ENCODE measurements at regions not wholly inside any gene's neighbourhood (a gene's known extent, or its start where the extent isn't known, plus 50 kb on each side); places are given as distances from the start of the nearest gene placed in this dataset.
"Not testable (repeated sequence)": the region's sequence is repeated elsewhere in the genome, so short reads cannot be mapped to it uniquely, and the experiment has no call there.

GRCh38 chr4:30208731-30209435 is 511.3 kb upstream of the PCDH7 start:
- intact Hi-C loops (cut with DNase I; ENCODE audit: low total_unique reads): no loop called here
- peaks cover 0 to 13% (median 4%) of the 10 kb centered on the region in 4 donors for H3K9me3 ChIP-seq
- WGBS, 5 donors: 32 to 46% (median 35%) methylated on average over 2 of the region's 2 CpGs
- H3K4me3 ChIP-seq: no peak overlapping the region
- no peaks in the 10 kb centered on the region for H3K4me1 ChIP-seq
- no peak overlapping the region for H3K27ac ChIP-seq
- no peaks in the 10 kb centered on the region for H3K27me3 ChIP-seq
- no peak for TF ChIP-seq POLR2A (IDR thresholded peaks at IDR 0.05)
- no peak for TF ChIP-seq EP300 (IDR thresholded peaks at IDR 0.05)
- no peak for TF ChIP-seq POLR2AphosphoS5 (IDR thresholded peaks at IDR 0.05)
- TF ChIP-seq CTCF (IDR thresholded peaks at IDR 0.05): no peak
- no peaks in the 10 kb centered on the region for H3K36me3 ChIP-seq
- DNase-seq: no peak

- H3K27ac ChIP-seq; intact Hi-C loops (cut with DNase I; ENCODE audit: low total_unique reads); DNase-seq; H3K36me3 ChIP-seq; H3K27me3 ChIP-seq; H3K4me1 ChIP-seq; H3K4me3 ChIP-seq: not testable (repeated sequence)
- WGBS, 5 donors: 89 to 95% (median 93%) methylated on average over 4 of the region's 4 CpGs
- peaks cover 0 to 21% (median 13%) of the 10 kb centered on the region in 4 donors for H3K9me3 ChIP-seq
Measured at GRCh38 chr4:30215973-30216372, 504.2 kb upstream of the PCDH7 start.

DNA sequence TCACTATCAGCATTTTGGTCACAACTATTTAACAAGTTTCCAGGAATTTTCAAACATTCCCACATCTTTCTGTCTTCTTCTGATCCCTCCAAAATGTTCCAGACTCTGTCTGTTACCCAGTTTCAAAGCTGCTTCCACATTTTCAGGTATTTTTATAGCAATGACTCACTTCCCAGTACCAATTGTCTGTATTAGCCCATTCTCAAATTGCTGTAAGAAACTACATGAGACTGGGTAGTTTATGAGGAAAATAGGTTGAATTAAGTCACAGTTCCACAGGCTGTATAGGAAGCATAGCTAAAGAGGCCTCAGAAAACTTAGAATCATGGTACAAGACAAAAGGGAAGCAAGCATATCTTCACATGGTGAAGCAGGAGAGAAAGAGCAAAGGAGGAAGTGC is 475.0 kb upstream of the PCDH7 start:
- H3K27ac ChIP-seq: no peak overlapping the region
- no peaks in the 10 kb centered on the region for H3K27me3 ChIP-seq
- intact Hi-C loops (cut with DNase I; ENCODE audit: low total_unique reads): no loop called here
- no peak overlapping the region for H3K4me3 ChIP-seq
- H3K36me3 ChIP-seq: no peaks in the 10 kb centered on the region
- peaks cover 0 to 39% (median 15%) of the 10 kb centered on the region in 4 donors for H3K9me3 ChIP-seq
- DNase-seq: no peak
- H3K4me1 ChIP-seq: no peaks in the 10 kb centered on the region
- TF ChIP-seq POLR2AphosphoS5 (IDR thresholded peaks at IDR 0.05): no peak
- TF ChIP-seq CTCF (IDR thresholded peaks at IDR 0.05): no peak
- no peak for TF ChIP-seq POLR2A (IDR thresholded peaks at IDR 0.05)
- no peak for TF ChIP-seq EP300 (IDR thresholded peaks at IDR 0.05)

GRCh38 chr4:30256116-30256832 is 463.9 kb upstream of the PCDH7 start:
- intact Hi-C loops (cut with DNase I; ENCODE audit: low total_unique reads): no loop called here
- Histone ChIP-seq H3K9me3 (peaks cover 0 to 34% (median 11%) of the 10 kb centered on the region in 4 donors), H3K27me3 (no peaks in the 10 kb centered on the region), H3K4me1 (no peaks in the 10 kb centered on the region), H3K36me3 (no peaks in the 10 kb centered on the region), H3K27ac (no peak overlapping the region), H3K4me3 (no peak overlapping the region)
- peak in 1 of 2 donors; percentile 2 for DNase-seq
- TF ChIP-seq POLR2AphosphoS5 (IDR thresholded peaks at IDR 0.05) (no peak), EP300 (IDR thresholded peaks at IDR 0.05) (no peak), CTCF (IDR thresholded peaks at IDR 0.05) (no peak), POLR2A (IDR thresholded peaks at IDR 0.05) (no peak)
- 76 to 89% (median 85%) methylated on average over 3 of the region's 3 CpGs for WGBS, 5 donors

GRCh38 chr4:30258949-30259348 is 461.2 kb upstream of the PCDH7 start:
- H3K27ac ChIP-seq: no peak overlapping the region
- no peak for TF ChIP-seq POLR2A (IDR thresholded peaks at IDR 0.05)
- TF ChIP-seq CTCF (IDR thresholded peaks at IDR 0.05): no peak
- TF ChIP-seq POLR2AphosphoS5 (IDR thresholded peaks at IDR 0.05): no peak
- TF ChIP-seq EP300 (IDR thresholded peaks at IDR 0.05): no peak
- peaks cover 0 to 13% (median 8%) of the 10 kb centered on the region in 4 donors for H3K9me3 ChIP-seq
- no peaks in the 10 kb centered on the region for H3K4me1 ChIP-seq
- H3K36me3 ChIP-seq: no peaks in the 10 kb centered on the region
- intact Hi-C loops (cut with DNase I; ENCODE audit: low total_unique reads): no loop called here
- no peaks in the 10 kb centered on the region for H3K27me3 ChIP-seq
- DNase-seq: no peak
- no peak overlapping the region for H3K4me3 ChIP-seq
- whole genome bisulfite sequencing, 5 donors: 56 to 67% (median 61%) methylated on average over 3 of the region's 3 CpGs
